ENCODE measurements at regions not wholly inside any gene's neighbourhood (a gene's known extent, or its start where the extent isn't known, plus 50 kb on each side); places are given as distances from the start of the nearest gene placed in this dataset.
"Not testable (repeated sequence)": the region's sequence is repeated elsewhere in the genome, so short reads cannot be mapped to it uniquely, and the experiment has no call there.

DNA sequence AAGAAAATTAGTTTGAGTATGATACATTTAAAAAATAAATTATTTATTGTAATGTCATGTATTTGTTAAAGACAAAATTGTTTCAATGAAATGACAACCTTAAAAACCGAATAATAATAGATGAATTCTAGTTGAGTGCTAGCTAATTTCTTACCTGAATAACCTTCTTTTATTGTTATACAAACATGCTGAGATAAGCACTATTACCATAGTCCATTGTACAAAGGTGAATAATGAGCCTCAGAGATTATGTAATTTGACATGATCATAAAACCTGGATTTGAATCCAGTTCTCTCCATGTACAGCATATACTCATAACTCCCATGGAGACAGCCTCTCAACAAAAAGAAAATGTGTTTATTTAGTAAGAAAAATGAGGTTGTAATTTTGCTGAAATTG is 1512.9 kb downstream of the PCDH19 start:
- no peaks in the 10 kb centered on the region for H3K9me3 ChIP-seq
- no peaks in the 10 kb centered on the region for H3K27me3 ChIP-seq
- no peak overlapping the region for H3K4me3 ChIP-seq
- no peak overlapping the region for H3K27ac ChIP-seq
- no peaks in the 10 kb centered on the region for H3K36me3 ChIP-seq
- ATAC-seq (ENCODE audit: low FRiP score in 2 of 2) (no peak), DNase-seq (no peak)
- TF ChIP-seq POLR2AphosphoS5 (IDR thresholded peaks at IDR 0.05): no peak
- TF ChIP-seq, protein P1, sequence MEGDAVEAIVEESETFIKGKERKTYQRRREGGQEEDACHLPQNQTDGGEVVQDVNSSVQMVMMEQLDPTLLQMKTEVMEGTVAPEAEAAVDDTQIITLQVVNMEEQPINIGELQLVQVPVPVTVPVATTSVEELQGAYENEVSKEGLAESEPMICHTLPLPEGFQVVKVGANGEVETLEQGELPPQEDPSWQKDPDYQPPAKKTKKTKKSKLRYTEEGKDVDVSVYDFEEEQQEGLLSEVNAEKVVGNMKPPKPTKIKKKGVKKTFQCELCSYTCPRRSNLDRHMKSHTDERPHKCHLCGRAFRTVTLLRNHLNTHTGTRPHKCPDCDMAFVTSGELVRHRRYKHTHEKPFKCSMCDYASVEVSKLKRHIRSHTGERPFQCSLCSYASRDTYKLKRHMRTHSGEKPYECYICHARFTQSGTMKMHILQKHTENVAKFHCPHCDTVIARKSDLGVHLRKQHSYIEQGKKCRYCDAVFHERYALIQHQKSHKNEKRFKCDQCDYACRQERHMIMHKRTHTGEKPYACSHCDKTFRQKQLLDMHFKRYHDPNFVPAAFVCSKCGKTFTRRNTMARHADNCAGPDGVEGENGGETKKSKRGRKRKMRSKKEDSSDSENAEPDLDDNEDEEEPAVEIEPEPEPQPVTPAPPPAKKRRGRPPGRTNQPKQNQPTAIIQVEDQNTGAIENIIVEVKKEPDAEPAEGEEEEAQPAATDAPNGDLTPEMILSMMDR (IDR thresholded peaks at IDR 0.05): no peak
- no peak for TF ChIP-seq EP300 (IDR thresholded peaks at IDR 0.05)
- no peak for TF ChIP-seq POLR2A (IDR thresholded peaks at IDR 0.05)
- H3K4me1 ChIP-seq: no peaks in the 10 kb centered on the region
- 68 to 79% methylated on average over 1 of the region's 1 CpG for WGBS, 2 donors

DNA sequence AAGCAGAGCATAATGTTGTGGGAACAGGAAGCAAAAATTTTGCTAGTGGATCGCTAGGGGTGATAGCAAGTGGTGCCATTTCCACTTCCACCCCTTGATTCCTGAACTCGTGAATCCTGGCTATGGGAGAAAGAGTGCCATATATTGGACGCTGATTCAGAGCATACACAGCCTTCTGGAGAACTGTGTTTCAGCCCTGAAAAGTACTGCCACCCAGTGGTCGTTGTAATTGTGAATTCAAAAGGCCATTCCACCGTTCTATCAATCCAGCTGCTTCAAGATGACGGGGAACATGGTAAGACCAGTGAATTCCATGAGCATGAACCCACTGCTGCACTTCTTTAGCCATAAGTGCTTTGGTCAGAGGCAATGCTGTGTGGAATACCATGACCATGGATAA is 1559.4 kb downstream of the PCDH19 start:
- 25 to 80% methylated on average over 1 to 6 of the region's 6 CpGs for WGBS, 2 donors
- not testable (repeated sequence) for H3K27ac ChIP-seq; H3K4me1 ChIP-seq; H3K4me3 ChIP-seq; H3K36me3 ChIP-seq; ATAC-seq (ENCODE audit: low FRiP score in 2 of 2); H3K9me3 ChIP-seq; DNase-seq; H3K27me3 ChIP-seq
- TF ChIP-seq, protein P1 (IDR thresholded peaks at IDR 0.05): peak in 1 of 6 experiments; percentile 13
